DMS79 (cell line): ENCODE measurements at regions not wholly inside any gene's neighbourhood (a gene's known extent, or its start where the extent isn't known, plus 50 kb on each side); places are given as distances from the start of the nearest gene placed in this dataset.
"Not testable (repeated sequence)": the region's sequence is repeated elsewhere in the genome, so short reads cannot be mapped to it uniquely, and the experiment has no call there.

ENCODE experiments used
- DNase-seq: peaks from one replicate; lab custom pipeline; 2025; lab: John Stamatoyannopoulos, UW

DNA sequence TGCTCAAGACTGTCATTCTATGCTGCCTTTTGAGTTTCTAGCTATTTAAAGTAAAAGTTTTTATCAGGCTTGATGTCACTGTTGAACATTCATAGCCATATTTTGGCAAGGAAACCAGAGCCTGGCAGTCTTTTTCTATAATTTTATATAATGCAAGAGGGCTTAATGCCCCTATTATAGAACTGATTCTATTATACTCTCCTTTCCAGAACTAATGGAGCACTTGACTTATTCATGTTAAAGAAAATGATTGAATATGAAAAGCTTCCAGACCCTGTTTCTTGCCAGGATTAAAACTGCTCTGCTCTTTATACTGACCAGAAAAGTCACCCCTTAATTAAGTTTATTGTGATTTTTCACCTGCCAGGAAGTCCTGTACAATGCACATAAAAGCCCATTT lies 337.6 kb upstream of the CHRM2 start:
- no peak for DNase-seq

DNA sequence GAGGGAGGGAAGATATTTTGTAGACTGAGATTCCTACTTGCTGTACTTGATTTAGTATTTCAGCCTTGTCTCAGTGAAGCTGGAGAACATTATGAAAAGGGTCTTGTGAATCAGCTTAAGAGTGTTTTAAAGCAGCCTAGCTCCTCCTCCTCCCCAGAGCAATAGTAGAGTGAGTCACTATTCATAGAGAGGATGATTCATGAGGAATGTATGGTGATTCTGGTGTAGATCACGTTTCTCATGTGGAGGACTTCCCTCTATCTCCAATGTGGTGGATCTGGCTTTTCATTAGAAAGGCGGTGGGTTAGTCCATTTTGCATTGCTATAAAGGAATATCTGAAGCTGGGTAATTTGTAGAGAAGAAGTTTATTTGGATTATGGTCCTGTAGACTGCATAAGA lies 340.1 kb upstream of the CHRM2 start:
- no peak for DNase-seq

DNA sequence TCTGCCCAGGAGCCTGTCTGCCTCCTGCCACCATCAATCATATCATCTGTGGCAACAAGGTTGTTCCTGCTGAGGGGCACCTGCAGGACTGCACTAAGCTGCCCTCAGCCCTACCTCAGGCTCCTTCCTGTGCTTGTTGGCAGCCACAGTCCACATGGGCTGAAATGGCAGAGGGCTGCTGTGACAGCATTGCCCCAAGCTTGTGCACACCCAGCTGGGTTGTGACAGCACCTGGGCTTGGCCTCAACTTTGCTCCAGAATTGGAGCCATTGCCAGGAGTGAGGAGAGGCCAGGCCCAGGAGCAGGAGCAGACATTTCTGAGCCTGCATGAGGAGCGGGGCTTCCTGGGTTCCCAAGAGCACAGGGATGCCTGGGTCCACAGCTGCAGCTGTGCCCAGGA lies 340.9 kb upstream of the CHRM2 start:
- no peak for DNase-seq

DNA sequence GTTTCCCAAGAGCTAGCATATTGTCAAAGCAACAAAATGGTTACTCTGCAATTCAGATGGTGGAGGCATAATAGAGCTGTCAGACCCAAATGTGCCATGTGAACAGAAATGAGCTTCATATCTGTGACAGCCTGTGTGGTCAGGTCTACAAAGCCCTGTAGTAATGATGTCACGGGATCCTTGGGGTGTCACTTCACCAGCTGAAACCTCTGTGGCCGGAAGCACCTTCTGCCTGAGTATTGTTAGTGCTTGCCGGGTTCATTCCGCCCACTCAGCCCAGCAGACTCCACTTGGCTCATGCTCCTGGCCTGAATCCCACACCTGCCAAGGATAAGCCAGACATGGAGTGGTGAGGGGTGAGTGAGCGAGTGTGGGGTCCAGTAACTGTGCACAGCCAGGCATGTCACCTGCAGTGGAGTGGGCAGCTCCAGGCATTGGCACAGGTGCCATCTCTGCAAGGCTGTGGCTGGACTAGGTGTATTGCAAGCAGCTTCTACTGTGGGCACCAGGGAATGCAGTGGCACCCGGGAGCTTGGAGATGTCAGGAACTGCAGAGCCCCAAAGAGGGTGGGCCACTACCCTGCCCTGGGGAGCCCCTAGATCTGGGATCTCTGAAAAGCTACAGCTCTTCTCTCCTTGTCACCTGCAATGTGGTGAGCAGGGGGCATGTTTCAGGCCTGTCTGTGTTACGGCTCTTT lies 341.9 kb upstream of the CHRM2 start:
- DNase-seq, result no peak

DNA sequence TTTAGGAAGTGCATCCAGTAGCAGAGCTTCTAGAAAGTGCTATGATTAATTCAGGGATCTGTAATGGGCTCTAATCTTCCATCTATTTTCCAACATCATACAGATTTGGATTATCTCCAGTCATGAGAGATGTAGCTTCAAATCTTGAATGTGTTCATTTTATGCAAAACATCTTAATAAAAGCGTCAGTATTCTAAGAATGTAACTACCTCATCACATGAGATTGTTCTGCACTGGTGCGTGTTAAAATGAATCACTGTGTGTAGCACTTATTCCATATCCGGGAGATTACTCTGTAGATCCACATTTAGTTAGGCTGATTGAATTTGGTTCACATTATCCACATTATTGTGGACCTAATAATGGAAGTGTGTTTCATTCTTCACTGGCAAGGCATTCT lies 344.9 kb upstream of the CHRM2 start:
- no peak for DNase-seq

DNA sequence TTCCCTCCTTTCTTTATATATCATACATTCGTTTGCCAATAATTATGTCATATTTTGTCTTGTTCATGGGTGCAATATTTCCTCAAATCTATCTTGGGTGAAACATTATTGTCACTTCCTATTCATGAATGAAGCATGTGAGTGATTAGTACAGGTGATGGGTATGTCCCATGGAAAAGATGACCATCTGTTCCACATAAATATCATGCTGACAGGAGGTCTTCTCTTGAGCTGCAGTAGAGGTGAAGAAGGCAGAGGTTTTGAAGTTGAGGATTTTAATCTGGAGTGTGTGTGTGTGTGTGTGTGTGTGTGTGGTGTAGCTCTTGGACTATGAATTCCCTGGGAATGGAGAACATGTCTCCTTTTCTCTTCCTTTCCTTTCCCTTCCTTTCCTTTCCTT lies 350.5 kb upstream of the CHRM2 start:
- no peak for DNase-seq

DNA sequence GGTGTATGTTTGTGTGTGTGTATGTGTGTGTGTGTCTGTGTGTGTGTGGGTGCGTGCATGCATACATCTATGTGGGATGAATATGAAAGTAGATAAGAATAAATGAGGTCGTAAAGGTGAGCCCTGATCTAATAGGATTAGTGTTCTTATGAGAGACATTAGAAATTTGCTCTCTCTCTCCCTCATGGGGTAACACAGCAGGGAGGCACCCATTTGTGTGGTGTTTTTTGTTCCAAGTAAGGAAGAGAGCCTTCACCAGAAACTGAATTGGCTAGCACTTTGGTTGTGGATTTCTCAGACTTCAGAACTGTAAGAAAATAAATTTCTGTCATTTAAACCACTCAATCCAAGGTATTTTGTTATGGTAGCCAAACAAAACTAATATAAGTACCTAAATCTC lies 353.7 kb upstream of the CHRM2 start:
- DNase-seq, result no peak

DNA sequence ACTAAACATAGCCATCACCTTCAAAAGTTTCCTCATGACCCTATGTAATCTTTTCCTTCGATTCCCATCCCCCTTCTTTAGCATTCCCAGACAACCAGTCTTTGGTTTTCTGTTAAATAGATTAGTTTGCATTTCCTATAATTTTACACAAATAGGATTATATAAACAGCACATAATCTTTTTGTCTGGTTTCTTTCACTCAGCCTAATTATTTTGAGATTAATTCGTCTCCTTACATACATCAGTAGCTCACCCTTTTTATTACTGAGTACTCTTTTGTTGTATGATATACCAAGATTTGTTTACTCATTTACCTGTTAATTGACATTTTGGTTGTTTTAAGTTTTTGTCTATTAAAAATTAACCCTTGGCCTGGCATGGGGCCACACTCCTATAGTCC lies 354.7 kb upstream of the CHRM2 start:
- DNase-seq, result no peak

DNA sequence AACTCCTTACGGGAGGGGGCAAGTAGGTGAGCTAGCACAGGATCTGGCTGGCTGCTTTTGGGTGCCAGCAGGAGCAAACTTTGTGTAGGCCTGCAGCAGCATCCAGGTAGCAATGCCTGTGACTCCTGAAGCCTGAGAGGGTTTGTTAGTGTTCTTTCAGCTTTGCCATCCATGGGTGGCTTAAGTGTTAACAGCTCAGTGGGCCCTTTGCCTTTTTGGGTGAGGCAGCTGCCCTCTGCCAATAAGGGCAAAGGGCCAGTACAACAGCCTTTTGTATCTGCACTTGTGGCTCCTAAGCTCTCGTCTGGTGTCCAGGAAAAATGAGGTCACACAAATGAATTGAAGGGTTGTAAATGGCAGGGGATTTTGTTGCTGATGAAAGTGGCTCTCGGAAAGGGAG lies 359.0 kb upstream of the CHRM2 start:
- DNase-seq, result no peak

DNA sequence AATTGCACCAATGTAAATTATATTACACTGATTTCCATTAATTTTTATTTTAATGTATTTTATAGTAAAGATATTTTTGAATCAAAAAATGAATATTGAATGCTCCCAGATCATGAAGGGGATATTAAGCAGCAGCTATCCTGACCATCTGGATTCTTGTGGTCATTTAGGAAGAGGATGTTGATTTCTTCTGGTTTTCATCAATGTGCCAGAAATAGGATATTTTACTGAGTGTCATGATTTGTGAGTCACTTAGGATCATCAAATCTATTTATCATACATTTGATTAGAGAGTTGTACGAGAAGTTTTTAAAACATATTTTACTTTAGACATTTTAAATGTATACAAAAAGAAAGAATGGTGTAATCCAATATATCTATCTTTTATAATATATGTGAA lies 366.3 kb upstream of the CHRM2 start:
- no peak for DNase-seq

DNA sequence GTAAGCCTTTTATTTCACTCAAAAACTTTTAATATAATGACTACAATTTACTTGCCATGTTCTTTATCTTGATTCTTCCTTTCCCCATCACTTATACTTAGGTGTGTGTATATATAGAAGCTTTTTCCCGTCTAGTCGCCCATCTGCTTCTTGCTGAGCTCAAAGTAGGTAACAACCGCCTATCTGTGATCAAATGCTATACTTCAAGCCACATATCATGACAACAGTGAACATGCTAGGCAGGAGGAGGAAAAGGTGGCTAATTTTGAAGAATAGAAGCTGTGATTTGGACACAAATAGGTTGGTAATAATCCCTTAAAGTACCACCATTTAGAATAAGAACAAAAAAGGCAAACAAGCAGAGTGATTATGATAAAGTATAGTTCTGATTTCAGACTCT lies 367.3 kb upstream of the CHRM2 start:
- DNase-seq, result no peak

DNA sequence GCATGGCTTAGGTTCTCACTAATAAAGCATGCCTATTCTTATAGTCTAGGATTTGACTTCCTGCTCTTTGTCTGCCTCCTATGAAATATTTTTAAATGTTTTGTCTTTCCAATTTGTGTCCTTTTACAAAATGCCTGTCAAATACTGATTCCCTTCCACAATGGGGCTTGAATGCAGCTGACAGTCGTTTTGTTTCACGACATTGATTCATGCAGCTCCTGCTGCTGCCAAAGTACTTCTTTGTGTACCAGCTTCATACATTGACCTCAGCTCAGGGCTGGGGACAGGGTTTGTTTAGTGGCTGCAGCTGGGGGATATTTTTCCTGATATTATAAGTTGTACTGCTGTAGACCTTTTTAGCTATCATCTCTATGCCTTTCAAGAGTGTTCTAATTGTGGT lies 371.9 kb upstream of the CHRM2 start:
- DNase-seq, result no peak

DNA sequence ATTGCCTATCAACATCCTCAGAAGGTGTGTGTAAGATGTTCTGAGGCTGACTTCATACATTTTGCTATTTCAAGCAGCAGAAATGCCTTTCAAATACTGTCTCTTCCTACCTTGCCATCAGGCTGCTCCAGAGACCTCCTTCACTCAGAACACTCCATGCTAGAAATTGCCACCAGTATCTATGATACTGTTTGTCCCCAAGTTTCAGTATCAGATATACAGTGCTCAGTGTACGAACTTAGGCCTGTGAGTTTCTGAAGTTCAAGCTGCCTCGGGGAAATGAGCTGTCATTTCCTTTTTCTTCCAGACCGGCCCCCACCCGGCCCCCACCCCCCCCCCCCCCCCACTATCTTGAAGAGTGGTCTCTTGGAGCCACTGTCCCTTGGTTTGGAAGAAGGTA lies 373.4 kb upstream of the CHRM2 start:
- no peak for DNase-seq

DNA sequence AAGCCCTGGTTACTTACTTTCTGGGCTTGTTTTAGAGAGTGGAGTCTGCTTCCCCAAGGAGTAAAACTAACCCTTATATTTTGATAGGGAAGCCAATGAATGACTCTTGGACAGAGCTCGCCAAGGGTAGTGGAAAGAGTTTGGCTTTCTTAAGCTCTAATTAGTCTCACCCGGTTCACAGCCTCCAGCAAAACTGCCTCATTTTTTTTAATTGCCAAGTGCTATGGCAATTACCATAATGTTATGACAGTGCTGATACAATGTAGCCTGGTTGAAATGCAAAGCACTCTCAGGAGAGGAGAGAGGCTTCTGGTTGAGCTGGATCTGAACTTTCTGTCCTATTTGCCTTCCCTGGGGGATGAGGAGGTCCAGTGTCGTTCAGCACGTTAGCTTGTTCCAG lies 376.1 kb upstream of the CHRM2 start:
- no peak for DNase-seq

DNA sequence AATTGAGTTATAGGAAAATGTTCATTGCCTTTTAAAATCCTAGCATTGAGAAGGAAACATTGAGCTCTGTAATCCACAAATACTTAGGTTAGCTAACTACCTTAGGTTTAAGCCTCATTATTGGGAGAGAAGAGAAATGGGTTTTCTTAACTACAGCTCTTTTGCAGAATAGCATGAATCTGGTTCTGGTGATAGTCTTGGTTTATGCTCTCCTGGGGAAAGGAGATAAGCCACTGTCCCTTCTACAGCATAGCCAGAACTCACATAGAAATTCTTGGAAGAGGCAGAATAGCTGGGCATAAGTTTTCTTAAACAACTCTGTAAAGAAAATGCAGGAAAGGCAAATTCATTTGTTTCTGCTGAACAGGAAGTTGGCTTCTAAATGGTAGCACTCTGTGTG lies 378.6 kb upstream of the CHRM2 start:
- DNase-seq, result no peak

DNA sequence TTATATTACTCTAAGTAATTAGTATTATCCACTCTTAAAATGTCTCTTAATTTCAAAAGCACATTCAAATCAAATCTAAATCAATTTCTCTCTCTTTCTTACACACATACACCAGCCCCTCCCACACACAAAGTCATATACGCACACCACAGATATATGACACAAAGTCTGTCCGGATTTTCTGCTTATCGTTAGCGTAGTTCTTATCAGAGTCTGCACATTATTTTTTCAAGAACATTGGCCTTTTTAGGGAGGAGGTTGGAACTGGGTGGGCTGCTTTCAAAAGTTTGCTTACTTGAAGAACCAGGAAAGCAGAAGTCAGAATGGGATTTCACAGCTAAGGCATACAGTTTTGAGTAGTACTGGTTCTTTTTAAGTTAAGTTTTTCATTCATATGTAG lies 387.6 kb upstream of the CHRM2 start:
- no peak for DNase-seq

DNA sequence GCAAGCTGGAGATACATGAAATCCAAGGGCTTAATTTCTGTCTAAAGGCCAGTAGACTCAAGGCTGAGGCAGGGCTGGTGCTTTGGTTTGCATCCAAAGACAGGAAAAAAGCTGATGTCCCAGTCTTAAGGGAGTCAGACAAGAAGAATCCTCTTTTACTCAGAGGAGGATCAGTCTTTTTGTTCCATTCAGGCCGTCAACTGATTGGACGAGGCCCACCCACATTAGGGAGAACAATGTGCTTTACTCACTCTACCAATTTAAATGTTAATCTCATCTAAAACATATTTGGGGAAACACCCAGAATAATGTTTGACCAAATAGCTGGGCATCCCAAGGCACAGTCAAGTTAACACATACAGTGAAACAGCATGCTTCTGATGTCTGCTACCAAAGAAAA lies 388.5 kb upstream of the CHRM2 start:
- DNase-seq, result no peak

DNA sequence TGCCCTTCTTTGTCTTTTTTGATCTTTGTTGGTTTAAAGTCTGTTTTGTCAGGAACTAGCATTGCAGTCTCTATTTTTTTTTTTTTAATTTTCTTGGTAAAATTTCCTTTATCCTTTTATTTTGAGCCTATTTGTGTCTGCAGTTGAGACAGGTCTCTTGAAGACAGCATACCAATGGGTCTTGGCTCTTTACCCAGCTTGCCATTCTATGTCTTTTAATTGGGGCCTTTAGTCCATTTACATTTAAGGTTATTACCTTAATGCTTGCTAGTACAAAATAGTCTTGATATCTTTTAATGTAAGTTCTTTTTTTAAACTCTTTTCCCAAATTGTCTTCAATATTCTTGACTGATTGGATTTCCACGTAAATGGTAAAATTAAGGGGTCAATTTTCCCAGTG lies 398.3 kb upstream of the CHRM2 start:
- no peak for DNase-seq

DNA sequence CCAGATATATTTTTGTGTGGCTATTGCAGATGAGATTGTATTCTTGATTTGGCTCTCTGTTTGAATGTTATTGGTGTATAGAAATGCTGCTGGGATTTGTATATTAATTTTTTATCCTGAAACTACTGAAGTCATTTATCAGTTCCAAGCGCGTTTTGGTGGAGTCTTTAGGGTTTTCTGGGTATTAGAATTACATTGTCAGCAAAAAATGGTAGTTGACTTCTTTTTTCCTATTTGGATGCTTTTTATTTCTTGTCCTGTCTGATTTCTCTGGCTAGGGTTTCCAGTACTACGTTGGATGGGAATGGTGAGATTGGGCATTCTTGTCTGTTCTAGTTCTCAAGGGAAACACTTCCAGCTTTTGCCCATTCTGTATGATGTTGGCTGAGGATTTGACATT lies 415.5 kb upstream of the CHRM2 start:
- DNase-seq, result no peak

DNA sequence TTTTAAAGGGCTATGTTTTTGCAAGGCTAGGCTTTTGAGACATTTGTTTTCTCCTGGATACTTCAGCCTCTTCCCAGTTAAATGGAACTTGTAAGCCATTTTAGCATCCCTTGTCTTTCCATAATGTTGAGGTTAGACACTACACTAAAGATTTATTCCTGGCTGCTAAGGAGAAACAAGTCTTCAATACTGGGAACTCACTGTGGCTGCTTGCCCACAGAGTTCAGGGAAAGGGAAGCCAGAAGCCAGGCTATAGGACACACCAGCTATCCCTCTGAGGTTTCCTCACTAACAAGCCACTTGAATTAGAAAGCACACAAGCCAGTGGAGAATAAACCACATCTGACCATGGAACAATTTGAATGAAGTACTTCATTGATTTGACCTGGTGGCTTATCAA lies 421.7 kb upstream of the CHRM2 start:
- DNase-seq, result no peak

DNA sequence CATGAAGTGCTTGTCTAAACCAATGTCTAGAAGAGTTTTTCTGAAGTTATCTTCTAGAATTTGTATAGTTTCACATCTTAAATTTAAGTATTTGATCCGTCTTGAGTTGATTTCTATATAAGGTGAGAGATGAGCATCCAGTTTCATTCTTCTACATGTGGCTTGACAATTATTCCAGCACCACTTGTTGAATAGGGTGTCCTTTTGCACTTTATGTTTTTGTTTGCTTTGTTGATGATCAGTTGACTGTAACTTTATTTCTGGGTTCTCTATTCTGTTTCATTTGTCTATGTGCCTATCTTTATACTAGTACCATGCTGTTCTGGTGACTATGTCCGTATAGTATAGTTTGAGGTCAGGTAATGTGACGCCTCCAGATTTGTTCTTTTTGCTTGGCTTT lies 426.6 kb upstream of the CHRM2 start:
- no peak for DNase-seq

DNA sequence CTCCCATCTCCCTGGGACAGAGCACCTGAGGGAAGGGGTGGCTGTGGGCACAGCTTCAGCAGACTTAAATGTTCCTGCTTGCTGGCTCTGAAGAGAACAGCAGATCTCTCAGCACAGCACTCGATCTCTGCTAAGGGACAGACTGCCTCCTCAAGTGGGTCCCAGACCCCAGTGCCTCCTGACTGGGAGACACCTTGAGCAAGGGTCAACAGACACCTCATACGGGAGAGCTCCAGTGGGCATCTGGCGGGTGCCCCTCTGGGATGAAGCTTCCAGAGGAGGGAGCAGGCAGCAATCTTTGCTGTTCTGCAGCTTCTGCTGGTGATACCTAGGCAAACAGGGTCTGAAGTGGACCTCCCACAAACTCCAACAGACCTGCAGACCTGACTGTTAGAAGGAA lies 436.7 kb upstream of the CHRM2 start:
- DNase-seq, result not testable (repeated sequence)

DNA sequence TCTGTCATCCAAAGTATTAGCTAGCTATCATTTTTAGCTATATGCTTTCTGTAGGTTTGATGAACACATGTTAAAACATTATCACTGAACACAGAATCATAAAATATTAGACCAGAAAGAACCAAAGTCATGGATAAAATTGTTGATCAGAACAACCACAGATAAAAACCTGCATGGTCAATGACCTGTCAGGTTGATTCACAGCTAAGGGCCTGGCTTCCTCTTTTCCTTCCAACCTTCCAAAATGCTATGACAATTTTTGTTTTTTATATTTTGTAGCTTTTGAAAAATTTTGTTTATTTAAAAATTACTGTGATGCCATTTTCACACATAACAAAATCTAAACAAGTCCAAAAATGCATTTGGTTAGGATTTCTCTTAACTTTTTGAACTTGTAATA lies 444.4 kb upstream of the CHRM2 start:
- DNase-seq, result no peak

DNA sequence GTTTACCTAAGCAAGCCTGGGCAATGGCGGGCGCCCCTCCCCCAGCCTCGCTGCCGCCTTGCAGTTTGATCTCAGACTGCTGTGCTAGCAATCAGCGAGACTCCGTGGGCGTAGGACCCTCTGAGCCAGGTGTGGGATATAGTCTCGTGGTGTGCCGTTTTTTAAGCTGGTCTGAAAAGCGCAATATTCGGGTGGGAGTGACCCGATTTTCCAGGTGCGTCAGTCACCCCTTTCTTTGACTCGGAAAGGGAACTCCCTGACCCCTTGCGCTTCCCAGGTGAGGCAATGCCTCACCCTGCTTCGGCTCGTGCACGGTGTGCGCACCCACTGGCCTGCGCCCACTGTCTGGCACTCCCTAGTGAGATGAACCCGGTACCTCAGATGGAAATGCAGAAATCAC lies 442.6 kb upstream of the MTPN start:
- DNase-seq, result not testable (repeated sequence)

DNA sequence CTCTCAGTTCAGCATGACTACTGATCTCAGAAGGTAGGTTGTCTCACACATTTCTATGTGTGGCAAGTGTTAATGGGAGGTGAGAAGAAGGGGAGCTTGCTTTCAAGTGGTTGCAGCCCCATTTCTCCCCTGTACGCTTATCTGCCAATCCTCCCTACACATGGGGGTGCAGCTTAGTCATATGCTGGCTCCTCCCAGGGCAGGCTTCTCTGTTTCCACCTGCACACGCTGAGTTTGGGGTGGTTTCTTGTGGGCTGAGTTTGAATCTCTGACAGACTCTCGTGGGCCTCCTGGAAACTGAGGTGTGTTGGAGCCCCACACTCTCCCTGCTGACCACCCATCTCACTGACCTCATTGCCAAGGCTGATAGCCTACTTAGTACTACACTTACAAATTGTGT lies 435.8 kb upstream of the MTPN start:
- no peak for DNase-seq
